CD14-positive monocyte (primary cell): ENCODE measurements at regions not wholly inside any gene's neighbourhood (a gene's known extent, or its start where the extent isn't known, plus 50 kb on each side); places are given as distances from the start of the nearest gene placed in this dataset.

Source experiments
- DNase-seq, 3 donors: peaks; one replicate each; pipeline ENCODE4 v3.0.0-alpha.2; 2011 to 2022
- H2AFZ ChIP-seq: 2 replicates; pipeline ENCODE4 v1.6.0; 2012; ENCODE audit warnings: mild to moderate bottlenecking, low read depth, low read length, inconsistent platforms; ENCODE audit not compliant: insufficient read depth, poor library complexity, severe bottlenecking
- H3K27ac ChIP-seq, 2 donors: 1 replicate in 1 of 2; 2 replicates in 1 of 2; pipeline ENCODE4 v1.5.1; 2012 to 2013; ENCODE audit warnings: low read length in 2 of 2, control low read depth in 1 of 2, inconsistent platforms in 1 of 2, low read depth in 1 of 2, mild to moderate bottlenecking in 1 of 2
- H3K27me3 ChIP-seq, 2 donors: one replicate each; pipeline versions ENCODE4 v1.6.0 to v1.6.1; 2011 to 2013; ENCODE audit warnings: low read length in 2 of 2; ENCODE audit not compliant: control insufficient read depth in 2 of 2, insufficient read depth in 2 of 2
- H3K36me3 ChIP-seq, 2 donors: replicated peaks in 1 of 2; 1 replicate in 1 of 2; 2 replicates in 1 of 2; pipeline versions ENCODE4 v1.5.1 to v1.6.1; 2012 to 2013; ENCODE audit warnings: low read length in 2 of 2, control low read depth in 1 of 2, inconsistent platforms in 1 of 2, mild to moderate bottlenecking in 1 of 2; ENCODE audit not compliant: insufficient read depth in 2 of 2, control insufficient read depth in 1 of 2
- H3K4me1 ChIP-seq, 2 donors: 1 replicate in 1 of 2; 2 replicates in 1 of 2; pipeline versions ENCODE4 v1.5.1 to v1.6.1; 2012 to 2013; ENCODE audit warnings: low read length in 2 of 2, control low read depth in 1 of 2, inconsistent platforms in 1 of 2, mild to moderate bottlenecking in 1 of 2, moderate library complexity in 1 of 2; ENCODE audit not compliant: insufficient read depth in 2 of 2, control insufficient read depth in 1 of 2
- H3K4me2 ChIP-seq: replicated peaks from 2 replicates; pipeline ENCODE3; 2012; ENCODE audit warnings: low read length, moderate library complexity, mild to moderate bottlenecking; ENCODE audit not compliant: poor library complexity, severe bottlenecking; ENCODE audit errors: extremely low read depth
- H3K4me3 ChIP-seq, 3 experiments: fragments of 200-600 bp in 1 of 3; sonication (generic) in 1 of 3; replicated peaks in 1 of 3; 1 replicate in 2 of 3; 2 replicates in 1 of 3; pipeline ENCODE4 v1.5.1; 2011 to 2013; ENCODE audit warnings: low read length in 3 of 3, mild to moderate bottlenecking in 3 of 3, control low read depth in 2 of 3, low read depth in 2 of 3, inconsistent platforms in 1 of 3, moderate library complexity in 1 of 3
- H3K79me2 ChIP-seq: 2 replicates; pipeline ENCODE4 v1.6.0; 2012; ENCODE audit warnings: mild to moderate bottlenecking, control low read depth, inconsistent platforms, low read length, moderate library complexity; ENCODE audit not compliant: insufficient read depth
- H3K9ac ChIP-seq: 2 replicates; pipeline ENCODE4 v1.6.0; 2017; ENCODE audit warnings: low read length, mild to moderate bottlenecking; ENCODE audit not compliant: insufficient read depth, poor library complexity, severe bottlenecking
- H3K9me3 ChIP-seq, 2 donors: replicated peaks in 1 of 2; 1 replicate in 1 of 2; 2 replicates in 1 of 2; pipeline versions ENCODE4 v1.5.1 to v1.6.1; 2012 to 2013; ENCODE audit warnings: low read length in 2 of 2, control low read depth in 1 of 2; ENCODE audit not compliant: control insufficient read depth in 1 of 2, insufficient read depth in 1 of 2
- H4K20me1 ChIP-seq: 2 replicates; pipeline ENCODE4 v1.6.0; 2012; ENCODE audit warnings: mild to moderate bottlenecking, low read length, control low read depth, moderate library complexity; ENCODE audit not compliant: insufficient read depth
- H3K27ac Mint-ChIP-seq, 7 donors: one replicate each; pipeline ENCODE4 v1.8.0; 2020; ENCODE audit warnings: mild to moderate bottlenecking in 7 of 7, mixed read lengths in 7 of 7, moderate library complexity in 6 of 7, inconsistent platforms in 2 of 7
- H3K27me3 Mint-ChIP-seq, 3 donors: one replicate each; pipeline ENCODE4 v1.8.0; 2021 to 2022; ENCODE audit warnings: low read depth in 3 of 3, mild to moderate bottlenecking in 3 of 3, mixed read lengths in 3 of 3, moderate library complexity in 3 of 3, inconsistent platforms in 1 of 3
- H3K36me3 Mint-ChIP-seq, 2 donors: one replicate each; pipeline ENCODE4 v1.8.0; 2020; ENCODE audit warnings: mixed read lengths in 2 of 2, inconsistent platforms in 1 of 2, mild to moderate bottlenecking in 1 of 2
- H3K4me1 Mint-ChIP-seq: one replicate; pipeline ENCODE4 v1.8.0; 2020; ENCODE audit warnings: mild to moderate bottlenecking, mixed read lengths
- H3K4me3 Mint-ChIP-seq, 2 donors: one replicate each; pipeline ENCODE4 v1.8.0; 2020; ENCODE audit warnings: mild to moderate bottlenecking in 2 of 2, mixed read lengths in 2 of 2, moderate library complexity in 1 of 2
- H3K9me3 Mint-ChIP-seq, 7 donors: one replicate each; pipeline ENCODE4 v1.8.0; 2020 to 2022; ENCODE audit warnings: mixed read lengths in 7 of 7, mild to moderate bottlenecking in 6 of 7, moderate library complexity in 6 of 7, inconsistent platforms in 2 of 7
- CTCF ChIP-seq: fragments of 200-600 bp; IDR thresholded peaks from one replicate; pipeline ENCODE4 v1.8.0; 2022; ENCODE audit warnings: antibody characterized with exemption, mild to moderate bottlenecking
- WGBS: methylation state at CpG from one replicate; pipeline ENCODE4 v1.1.5; 2013; ENCODE audit warnings: missing lambda C conversion rate; ENCODE audit not compliant: insufficient coverage; 5-methylcytosine and 5-hydroxymethylcytosine counted together
- intact Hi-C, 2 donors: fragments of 100-400 bp; cut with micrococcal nuclease; formaldehyde crosslinking; loops; one replicate each; pipeline versions ENCODE4 v1.15.0 to v1.15.1; 2023

- H3K27me3 Mint-ChIP-seq = peaks cover 5 to 15% (median 9%) of the 10 kb centered on the region in 3 donors
- Histone ChIP-seq H3K9ac (no peak overlapping the region), H2AFZ (no peak overlapping the region), H3K4me3 (no peak overlapping the region), H3K4me2 (no peak overlapping the region), H3K4me1 (no peaks in the 10 kb centered on the region), H3K27me3 (no peaks in the 10 kb centered on the region), H3K79me2 (no peaks in the 10 kb centered on the region), H3K9me3 (no peaks in the 10 kb centered on the region), H3K36me3 (no peaks in the 10 kb centered on the region), H4K20me1 (no peaks in the 10 kb centered on the region), H3K27ac (no peak overlapping the region)
- intact Hi-C loops = no loop called here
- H3K9me3 Mint-ChIP-seq = peaks cover 0 to 6% (median 3%) of the 10 kb centered on the region in 7 donors
- 100% methylated on average over 2 of the region's 4 CpGs for WGBS
- H3K36me3 Mint-ChIP-seq = no peaks in the 10 kb centered on the region
- DNase-seq = no peak
- no peak overlapping the region for H3K27ac Mint-ChIP-seq
- no peak overlapping the region for H3K4me3 Mint-ChIP-seq
- TF ChIP-seq CTCF = no peak
- H3K4me1 Mint-ChIP-seq = no peaks in the 10 kb centered on the region
Measured at GRCh38 chr2:118296663-118297062, 208.4 kb downstream of the INSIG2 start.

GRCh38 chr2:118295592-118296390, 207.5 kb downstream of the INSIG2 start:
- H3K27ac Mint-ChIP-seq = no peak overlapping the region
- H3K9me3 Mint-ChIP-seq = peaks cover 0 to 6% (median 3%) of the 10 kb centered on the region in 7 donors
- H3K27me3 Mint-ChIP-seq = peaks cover 5 to 17% (median 9%) of the 10 kb centered on the region in 3 donors

More at GRCh38 chr2:118295592-118296390, 207.5 kb downstream of the INSIG2 start:
- Histone ChIP-seq H3K4me3 (no peak overlapping the region), H3K4me1 (no peaks in the 10 kb centered on the region), H2AFZ (no peak overlapping the region), H3K9me3 (no peaks in the 10 kb centered on the region), H3K9ac (no peak overlapping the region), H3K27ac (no peak overlapping the region), H4K20me1 (no peaks in the 10 kb centered on the region), H3K4me2 (no peak overlapping the region), H3K36me3 (no peaks in the 10 kb centered on the region), H3K79me2 (no peaks in the 10 kb centered on the region), H3K27me3 (no peaks in the 10 kb centered on the region)
- Mint-ChIP-seq H3K4me1 (no peaks in the 10 kb centered on the region), H3K4me3 (no peak overlapping the region), H3K36me3 (no peaks in the 10 kb centered on the region)
- no peak for TF ChIP-seq CTCF
- no peak for DNase-seq
- WGBS = 92% methylated on average over 4 of the region's 9 CpGs
- intact Hi-C loops = no loop called here
